ENCODE measurements at regions not wholly inside any gene's neighbourhood (a gene's known extent, or its start where the extent isn't known, plus 50 kb on each side); places are given as distances from the start of the nearest gene placed in this dataset.

- ChIA-PET CTCF (no interaction called here), POLR2A (no interaction called here)
- H3K36me3 ChIP-seq (ENCODE audit: control insufficient read depth, insufficient read depth, low read length), result no peaks in the 10 kb centered on the region
- DNase-seq (ENCODE audit: low read depth), result peak; percentile 9
- TF ChIP-seq CTCF (IDR thresholded peaks at IDR 0.05; ENCODE audit: insufficient read depth, low read depth, low read length), result no peak
- no peak overlapping the region; the same call in 1 of the 2 replicates for H3K4me3 ChIP-seq (ENCODE audit: low read depth, low read length)
- H3K27me3 ChIP-seq (ENCODE audit: control insufficient read depth, insufficient read depth, low read length), result no peaks in the 10 kb centered on the region
Measured at GRCh38 chr13:102977471-102977870, 88.7 kb downstream of the SLC10A2 start.

- Histone ChIP-seq H3K36me3 (ENCODE audit: control insufficient read depth, insufficient read depth, low read length) (no peaks in the 10 kb centered on the region), H3K27me3 (ENCODE audit: control insufficient read depth, insufficient read depth, low read length) (no peaks in the 10 kb centered on the region), H3K4me3 (ENCODE audit: low read depth, low read length) (no peak overlapping the region)
- no peak for TF ChIP-seq CTCF (IDR thresholded peaks at IDR 0.05; ENCODE audit: insufficient read depth, low read depth, low read length)
- no peak for DNase-seq (ENCODE audit: low read depth)
- ChIA-PET CTCF (no interaction called here), POLR2A (no interaction called here)
Measured at GRCh38 chr13:102974317-102975087, 91.7 kb downstream of the SLC10A2 start.

- peak; percentile 11 for DNase-seq (ENCODE audit: low read depth)
- no peak overlapping the region for H3K4me3 ChIP-seq (ENCODE audit: low read depth, low read length)
- H3K36me3 ChIP-seq (ENCODE audit: control insufficient read depth, insufficient read depth, low read length), result no peaks in the 10 kb centered on the region
- H3K27me3 ChIP-seq (ENCODE audit: control insufficient read depth, insufficient read depth, low read length), result no peaks in the 10 kb centered on the region
- POLR2A ChIA-PET, result no interaction called here
- CTCF ChIA-PET, result no interaction called here
- no peak for TF ChIP-seq CTCF (IDR thresholded peaks at IDR 0.05; ENCODE audit: insufficient read depth, low read depth, low read length)
Measured at GRCh38 chr13:102972191-102972590, 94.0 kb downstream of the SLC10A2 start.

- no peak for TF ChIP-seq CTCF (IDR thresholded peaks at IDR 0.05; ENCODE audit: insufficient read depth, low read depth, low read length)
- no peak for DNase-seq (ENCODE audit: low read depth)
- Histone ChIP-seq H3K36me3 (ENCODE audit: control insufficient read depth, insufficient read depth, low read length) (no peaks in the 10 kb centered on the region), H3K27me3 (ENCODE audit: control insufficient read depth, insufficient read depth, low read length) (no peaks in the 10 kb centered on the region), H3K4me3 (ENCODE audit: low read depth, low read length) (no peak overlapping the region)
- ChIA-PET CTCF (interaction anchor here (1.5 kb wide), 1 partner anchor 11 kb away, joined by 5 read pairs; no protein-coding TSS in a partner anchor), POLR2A (no interaction called here)
Measured at GRCh38 chr13:102970542-102970941, 95.7 kb downstream of the SLC10A2 start.

GRCh38 chr13:102968572-102969228 lies 97.5 kb downstream of the SLC10A2 start:
- no peak for DNase-seq (ENCODE audit: low read depth)
- POLR2A ChIA-PET, result no interaction called here
- no peak for TF ChIP-seq CTCF (IDR thresholded peaks at IDR 0.05; ENCODE audit: insufficient read depth, low read depth, low read length)
- Histone ChIP-seq H3K4me3 (ENCODE audit: low read depth, low read length) (no peak overlapping the region), H3K27me3 (ENCODE audit: control insufficient read depth, insufficient read depth, low read length) (no peaks in the 10 kb centered on the region), H3K36me3 (ENCODE audit: control insufficient read depth, insufficient read depth, low read length) (no peaks in the 10 kb centered on the region)
- CTCF ChIA-PET, result no interaction called here
